Breast epithelium (tissue), 4 donors: ENCODE measurements at regions not wholly inside any gene's neighbourhood (a gene's known extent, or its start where the extent isn't known, plus 50 kb on each side); places are given as distances from the start of the nearest gene placed in this dataset.

Experiments
- DNase-seq, 2 donors: peaks; one replicate each; pipeline ENCODE4 v3.0.0-alpha.2; 2019; ENCODE audit warnings: low spot score in 2 of 2
- H3K27ac ChIP-seq, 2 donors: fragments of 200-600 bp; sonication (generic) in 1 of 2; one replicate each; pipeline ENCODE4 v1.5.1; 2016 to 2019; ENCODE audit warnings: mild to moderate bottlenecking in 1 of 2
- H3K27me3 ChIP-seq, 2 donors: fragments of 200-600 bp; sonication (generic) in 1 of 2; one replicate each; pipeline versions ENCODE4 v1.5.1 to v1.6.0; 2017 to 2019; ENCODE audit warnings: control low read depth in 1 of 2, mild to moderate bottlenecking in 1 of 2
- H3K36me3 ChIP-seq: fragments of 200-600 bp; one replicate; pipeline ENCODE4 v1.5.1; 2019
- H3K4me1 ChIP-seq, 2 donors: fragments of 200-600 bp; sonication (generic); one replicate each; pipeline ENCODE4 v1.5.1; 2016 to 2019; ENCODE audit warnings: control low read depth in 1 of 2
- H3K4me3 ChIP-seq, 3 donors: fragments of 200-600 bp; sonication (generic); 1 replicate in 2 of 3; 2 replicates in 1 of 3; pipeline ENCODE4 v1.5.1; 2016 to 2019; ENCODE audit warnings: mild to moderate bottlenecking in 3 of 3, moderate library complexity in 2 of 3
- H3K9me3 ChIP-seq, 2 donors: fragments of 200-600 bp; sonication (generic) in 1 of 2; one replicate each; pipeline ENCODE4 v1.5.1; 2016 to 2019; ENCODE audit warnings: control low read depth in 1 of 2
- POLR2A ChIP-seq: fragments of 450-650 bp; IDR thresholded peaks from one replicate; pipeline ENCODE4 v1.6.1; 2016; ENCODE audit warnings: antibody characterized with exemption, mild to moderate bottlenecking, moderate library complexity
- POLR2AphosphoS5 ChIP-seq, 3 donors: sonication (generic); formaldehyde crosslinking; IDR thresholded peaks; one replicate each; pipeline ENCODE4 v1.6.1; 2017; ENCODE audit warnings: antibody characterized with exemption in 3 of 3
- intact Hi-C: fragments of 100-400 bp; cut with DNase I; formaldehyde crosslinking; loops from one replicate; pipeline ENCODE4 v1.15.1; 2023; ENCODE audit warnings: low total_unique reads
- TF ChIP-seq, protein P1 (sequence below), 3 donors: fragments of 450-650 bp; IDR thresholded peaks; one replicate each; pipeline ENCODE4 v1.5.1; 2016 to 2017; ENCODE audit warnings: antibody characterized with exemption in 3 of 3, mild to moderate bottlenecking in 3 of 3, moderate library complexity in 3 of 3

DNA sequence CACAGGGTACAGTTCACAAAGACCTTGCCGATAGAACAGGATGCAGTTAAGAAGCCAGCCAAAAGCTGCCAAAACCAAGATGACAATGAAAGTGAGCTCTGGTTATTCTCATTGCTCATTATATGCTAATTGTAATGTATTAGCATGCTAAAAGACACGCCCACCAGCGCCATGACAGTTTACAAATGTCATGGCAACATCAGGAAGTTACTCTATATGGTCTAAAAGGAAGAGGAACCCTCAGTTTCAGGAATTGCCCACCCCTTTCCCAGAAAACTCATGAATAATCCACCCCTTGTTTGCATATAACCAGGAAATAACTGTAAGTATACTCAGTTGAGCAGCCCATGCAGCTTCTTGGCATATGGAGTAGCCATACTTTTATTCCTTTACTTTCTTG, 748.7 kb downstream of the QKI start:
- DNase-seq: no peak
- Histone ChIP-seq H3K27me3 (no peaks in the 10 kb centered on the region), H3K4me1 (no peaks in the 10 kb centered on the region), H3K4me3 (no peak overlapping the region), H3K36me3 (no peaks in the 10 kb centered on the region), H3K27ac (no peak overlapping the region), H3K9me3 (no peaks in the 10 kb centered on the region)
- intact Hi-C loops: no loop called here
- TF ChIP-seq POLR2A: no peak
- TF ChIP-seq, protein P1, sequence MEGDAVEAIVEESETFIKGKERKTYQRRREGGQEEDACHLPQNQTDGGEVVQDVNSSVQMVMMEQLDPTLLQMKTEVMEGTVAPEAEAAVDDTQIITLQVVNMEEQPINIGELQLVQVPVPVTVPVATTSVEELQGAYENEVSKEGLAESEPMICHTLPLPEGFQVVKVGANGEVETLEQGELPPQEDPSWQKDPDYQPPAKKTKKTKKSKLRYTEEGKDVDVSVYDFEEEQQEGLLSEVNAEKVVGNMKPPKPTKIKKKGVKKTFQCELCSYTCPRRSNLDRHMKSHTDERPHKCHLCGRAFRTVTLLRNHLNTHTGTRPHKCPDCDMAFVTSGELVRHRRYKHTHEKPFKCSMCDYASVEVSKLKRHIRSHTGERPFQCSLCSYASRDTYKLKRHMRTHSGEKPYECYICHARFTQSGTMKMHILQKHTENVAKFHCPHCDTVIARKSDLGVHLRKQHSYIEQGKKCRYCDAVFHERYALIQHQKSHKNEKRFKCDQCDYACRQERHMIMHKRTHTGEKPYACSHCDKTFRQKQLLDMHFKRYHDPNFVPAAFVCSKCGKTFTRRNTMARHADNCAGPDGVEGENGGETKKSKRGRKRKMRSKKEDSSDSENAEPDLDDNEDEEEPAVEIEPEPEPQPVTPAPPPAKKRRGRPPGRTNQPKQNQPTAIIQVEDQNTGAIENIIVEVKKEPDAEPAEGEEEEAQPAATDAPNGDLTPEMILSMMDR (IDR thresholded peaks at IDR 0.05): no peak
- no peak for TF ChIP-seq POLR2AphosphoS5 (IDR thresholded peaks at IDR 0.05)

DNA sequence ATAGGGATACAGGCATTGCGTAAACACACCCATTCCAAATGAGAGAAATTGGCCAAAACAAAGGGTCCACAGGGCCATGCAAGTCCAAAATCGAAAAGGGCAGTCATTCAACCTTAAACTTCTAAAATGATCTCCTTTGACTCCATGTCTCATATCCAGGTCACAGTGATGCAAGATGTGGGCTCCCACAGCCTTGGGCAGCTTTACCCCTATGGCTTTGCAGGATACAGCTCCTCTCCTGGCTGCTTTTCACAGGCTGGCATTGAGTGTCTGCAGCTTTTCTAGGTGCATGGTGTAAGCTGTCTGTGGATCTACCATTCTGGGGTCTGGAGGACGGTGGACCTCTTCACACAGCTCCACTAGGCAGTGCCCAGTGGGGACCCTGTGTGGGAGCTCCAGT, 744.5 kb downstream of the QKI start:
- no peaks in the 10 kb centered on the region for H3K4me1 ChIP-seq
- TF ChIP-seq POLR2AphosphoS5 (IDR thresholded peaks at IDR 0.05): no peak
- TF ChIP-seq, protein P1 (IDR thresholded peaks at IDR 0.05): no peak
- no peak for TF ChIP-seq POLR2A
- no peak overlapping the region for H3K27ac ChIP-seq
- DNase-seq: no peak
- intact Hi-C loops: no loop called here
- no peaks in the 10 kb centered on the region for H3K27me3 ChIP-seq
- H3K9me3 ChIP-seq: no peaks in the 10 kb centered on the region
- H3K4me3 ChIP-seq: no peak overlapping the region
- H3K36me3 ChIP-seq: no peaks in the 10 kb centered on the region

DNA sequence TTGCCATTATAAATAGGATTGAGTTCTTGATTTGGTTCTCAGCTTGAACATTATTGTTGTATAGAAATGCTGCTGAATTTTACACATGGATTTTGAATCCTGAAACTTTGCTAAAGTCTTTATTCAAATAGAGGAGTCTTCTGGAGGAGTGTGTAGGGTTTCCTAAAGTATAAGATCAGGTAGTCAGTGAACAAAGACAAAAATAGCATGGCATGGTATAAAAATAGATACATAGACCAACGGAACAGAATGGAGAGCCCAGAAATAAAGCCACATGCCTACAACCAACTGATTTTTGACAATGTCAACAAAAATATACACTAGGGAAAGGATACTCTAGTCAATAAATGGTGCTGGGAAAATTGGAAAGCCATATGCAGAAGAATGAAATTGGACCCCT, 740.1 kb downstream of the QKI start:
- DNase-seq: no peak
- intact Hi-C loops: no loop called here
- Histone ChIP-seq H3K36me3 (no peaks in the 10 kb centered on the region), H3K4me3 (no peak overlapping the region), H3K9me3 (no peaks in the 10 kb centered on the region), H3K27me3 (no peaks in the 10 kb centered on the region), H3K4me1 (peaks cover 0 to 8% of the 10 kb centered on the region in 2 donors), H3K27ac (no peak overlapping the region)
- TF ChIP-seq POLR2A (no peak), POLR2AphosphoS5 (IDR thresholded peaks at IDR 0.05) (no peak)
- TF ChIP-seq, protein P1 (IDR thresholded peaks at IDR 0.05): no peak

DNA sequence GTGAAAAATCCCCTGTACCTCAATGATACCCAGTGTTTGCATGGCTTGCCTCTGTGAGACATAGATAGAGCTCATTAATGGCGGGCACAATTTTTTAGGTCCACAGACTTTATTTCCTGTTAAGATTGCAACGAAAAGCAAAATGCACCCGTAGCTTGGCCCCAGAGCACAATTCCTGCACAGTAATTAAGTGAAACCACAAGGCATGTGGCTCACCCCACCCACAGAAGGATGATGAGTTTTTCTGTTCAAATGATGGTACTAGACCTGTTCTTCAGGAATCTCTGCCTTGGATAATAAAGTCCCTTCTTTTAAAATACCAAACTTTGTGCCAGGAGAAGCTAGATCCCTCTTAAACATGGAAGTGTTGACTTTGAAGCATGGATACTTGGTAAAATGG, 738.1 kb downstream of the QKI start:
- no peaks in the 10 kb centered on the region for H3K27me3 ChIP-seq
- peak in 1 of 3 donors; percentile 26 for TF ChIP-seq POLR2AphosphoS5 (IDR thresholded peaks at IDR 0.05)
- no peak for TF ChIP-seq POLR2A
- TF ChIP-seq, protein P1 (IDR thresholded peaks at IDR 0.05): no peak
- DNase-seq: peak in 1 of 2 donors; percentile 58
- H3K4me3 ChIP-seq: no peak overlapping the region
- no peaks in the 10 kb centered on the region for H3K9me3 ChIP-seq
- intact Hi-C loops: no loop called here
- peaks cover 0 to 8% of the 10 kb centered on the region in 2 donors for H3K4me1 ChIP-seq
- peak overlapping the region; percentile 49 to 83 for H3K27ac ChIP-seq
- no peaks in the 10 kb centered on the region for H3K36me3 ChIP-seq

DNA sequence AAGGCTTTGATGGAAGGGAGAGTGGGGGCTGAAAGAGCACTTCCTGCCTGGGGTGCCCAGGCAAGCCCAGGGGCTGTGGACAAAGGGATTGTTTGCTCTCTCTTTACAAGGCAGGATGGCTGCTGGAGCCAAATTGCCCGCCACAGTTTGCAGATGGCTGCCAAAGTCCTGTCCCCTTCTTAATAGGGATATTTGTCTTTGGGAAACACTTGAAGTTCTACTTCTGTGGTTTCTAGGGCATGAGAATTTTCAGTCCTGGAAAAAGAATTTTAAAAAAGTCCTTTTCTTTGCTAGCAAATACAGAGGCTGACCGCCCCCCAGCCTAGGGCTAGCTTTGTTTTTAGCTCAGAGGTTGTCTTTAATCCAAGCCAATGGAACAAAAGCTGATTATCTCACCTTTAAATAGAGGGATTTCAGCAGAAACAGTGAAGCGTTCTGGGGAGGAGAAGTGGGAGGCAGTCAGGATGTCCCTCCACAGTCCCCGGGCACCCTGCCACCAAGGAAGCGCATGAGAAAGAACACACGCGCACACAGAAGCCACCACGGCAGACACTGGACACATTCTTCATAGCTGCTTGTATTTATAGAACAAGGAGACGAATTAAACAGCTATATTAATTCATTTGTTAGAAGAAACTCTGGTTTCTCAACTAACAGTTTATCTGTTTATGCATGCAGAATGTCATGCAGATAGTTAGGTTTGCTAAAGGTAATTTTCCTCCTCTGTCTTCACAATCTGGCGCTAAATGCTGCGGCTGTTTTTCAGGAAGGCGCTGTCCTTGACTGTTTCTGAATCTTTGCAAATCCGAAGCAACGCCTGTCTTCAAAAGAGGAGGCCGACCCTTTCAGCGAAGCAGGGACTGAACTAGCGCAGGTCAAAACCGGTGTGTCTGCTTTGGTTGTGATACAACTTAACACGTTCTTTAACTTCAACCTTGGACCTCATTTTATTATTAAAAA, 736.9 kb downstream of the QKI start:
- peak in 1 of 2 donors; percentile 78 for DNase-seq
- H3K4me1 ChIP-seq: peaks cover 0 to 8% of the 10 kb centered on the region in 2 donors

More for the DNA sequence above, 736.9 kb downstream of the QKI start:
- intact Hi-C loops: no loop called here
- Histone ChIP-seq H3K27ac (peak overlapping the region; percentile 80 to 83), H3K36me3 (no peaks in the 10 kb centered on the region), H3K4me3 (peak overlapping the region in 2 of 3 donors; percentile 19 to 46), H3K9me3 (no peaks in the 10 kb centered on the region), H3K27me3 (no peaks in the 10 kb centered on the region)
- no peak for TF ChIP-seq POLR2A
- TF ChIP-seq, protein P1 (IDR thresholded peaks at IDR 0.05): no peak
- no peak for TF ChIP-seq POLR2AphosphoS5 (IDR thresholded peaks at IDR 0.05)
